ENCODE measurements at regions not wholly inside any gene's neighbourhood (a gene's known extent, or its start where the extent isn't known, plus 50 kb on each side); places are given as distances from the start of the nearest gene placed in this dataset.

DNA sequence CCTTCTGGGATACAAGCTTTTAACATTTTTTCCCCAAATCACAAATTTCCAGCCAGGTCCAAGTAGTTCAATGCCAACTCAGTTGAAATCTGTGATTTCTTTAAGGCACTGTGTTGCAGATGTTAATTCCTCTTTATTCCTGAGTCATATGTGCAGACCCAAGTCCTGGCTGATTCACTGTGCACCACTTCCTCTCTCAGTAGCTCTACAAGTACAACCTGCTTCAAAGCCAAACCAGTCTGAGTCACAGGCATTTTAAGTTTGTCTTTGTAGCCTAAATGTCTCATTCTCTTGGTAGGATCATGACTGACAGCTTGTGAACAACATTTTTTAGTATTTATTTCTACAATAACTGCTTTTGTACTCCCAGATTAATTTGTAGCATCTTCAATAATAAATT lies 165.6 kb upstream of the S100G start:
- TF ChIP-seq SREBF1 (IDR thresholded peaks at IDR 0.05; ENCODE audit: low read length) (no peak), POLR2AphosphoS5 (IDR thresholded peaks at IDR 0.05; ENCODE audit: low read length) (no peak), ATF3 (IDR thresholded peaks at IDR 0.05; ENCODE audit: borderline replicate concordance, extremely low read depth, low read depth, low read length) (no peak), RAD21 (IDR thresholded peaks at IDR 0.05; ENCODE audit: insufficient read depth, low read depth, low read length) (no peak), SP1 (IDR thresholded peaks at IDR 0.05; ENCODE audit: low read depth, low read length) (no peak), SUZ12 (IDR thresholded peaks at IDR 0.05; ENCODE audit: unreplicated experiment) (no peak), REST (IDR thresholded peaks at IDR 0.05; ENCODE audit: low read depth, low read length) (no peak), POLR2A (IDR thresholded peaks at IDR 0.05; ENCODE audit: low read depth, low read length) (no peak), RFX5 (IDR thresholded peaks at IDR 0.05; ENCODE audit: low read depth, low read length) (no peak)

All from GM12878 (cell line).